ENCODE measurements at regions not wholly inside any gene's neighbourhood (a gene's known extent, or its start where the extent isn't known, plus 50 kb on each side); places are given as distances from the start of the nearest gene placed in this dataset.

DNA sequence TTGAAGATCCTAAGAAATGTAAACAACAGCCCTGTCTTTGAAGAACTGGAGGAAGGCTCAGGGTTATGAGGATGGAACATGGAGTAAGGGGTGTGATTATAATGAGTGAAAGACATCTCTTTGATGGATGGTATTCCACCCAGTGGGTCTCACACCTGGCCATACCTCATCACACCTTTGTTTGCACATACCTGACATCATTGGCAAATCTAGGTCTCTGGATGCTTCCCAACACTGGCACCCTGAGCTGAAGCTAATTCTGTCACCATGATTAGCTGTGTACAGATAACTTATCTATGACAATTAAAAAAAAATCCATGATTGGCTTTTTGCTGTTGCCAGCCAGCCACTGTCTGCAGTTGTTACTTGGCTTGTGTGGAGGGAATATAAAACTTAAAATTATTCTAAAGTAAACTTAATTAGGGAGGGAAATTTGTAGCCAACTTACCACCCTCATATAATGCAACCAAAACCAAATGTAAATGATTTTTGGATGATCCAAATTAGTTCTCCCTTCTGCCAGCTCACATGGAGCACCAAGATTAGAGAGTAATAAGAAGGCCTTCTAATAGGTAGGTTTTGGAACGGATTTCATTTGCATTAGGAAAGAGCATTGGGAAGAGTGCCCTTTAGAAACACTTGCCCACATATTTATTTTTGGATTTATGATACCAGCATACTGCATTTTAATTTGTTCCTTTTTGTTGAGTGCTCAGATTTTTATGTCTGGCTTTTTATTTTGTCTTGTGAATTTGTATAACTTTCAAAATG is 249.5 kb downstream of the SOX4 start:
- TF ChIP-seq, protein P1, sequence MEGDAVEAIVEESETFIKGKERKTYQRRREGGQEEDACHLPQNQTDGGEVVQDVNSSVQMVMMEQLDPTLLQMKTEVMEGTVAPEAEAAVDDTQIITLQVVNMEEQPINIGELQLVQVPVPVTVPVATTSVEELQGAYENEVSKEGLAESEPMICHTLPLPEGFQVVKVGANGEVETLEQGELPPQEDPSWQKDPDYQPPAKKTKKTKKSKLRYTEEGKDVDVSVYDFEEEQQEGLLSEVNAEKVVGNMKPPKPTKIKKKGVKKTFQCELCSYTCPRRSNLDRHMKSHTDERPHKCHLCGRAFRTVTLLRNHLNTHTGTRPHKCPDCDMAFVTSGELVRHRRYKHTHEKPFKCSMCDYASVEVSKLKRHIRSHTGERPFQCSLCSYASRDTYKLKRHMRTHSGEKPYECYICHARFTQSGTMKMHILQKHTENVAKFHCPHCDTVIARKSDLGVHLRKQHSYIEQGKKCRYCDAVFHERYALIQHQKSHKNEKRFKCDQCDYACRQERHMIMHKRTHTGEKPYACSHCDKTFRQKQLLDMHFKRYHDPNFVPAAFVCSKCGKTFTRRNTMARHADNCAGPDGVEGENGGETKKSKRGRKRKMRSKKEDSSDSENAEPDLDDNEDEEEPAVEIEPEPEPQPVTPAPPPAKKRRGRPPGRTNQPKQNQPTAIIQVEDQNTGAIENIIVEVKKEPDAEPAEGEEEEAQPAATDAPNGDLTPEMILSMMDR (IDR thresholded peaks at IDR 0.05; ENCODE audit: insufficient read depth, low read depth, low read length) = no peak
- Histone ChIP-seq H3K4me3 (ENCODE audit: low read depth, low read length) (no peak overlapping the region), H3K27me3 (ENCODE audit: control insufficient read depth, insufficient read depth, low read length) (no peaks in the 10 kb centered on the region; the same call in 1 of the 2 replicates), H3K36me3 (ENCODE audit: control insufficient read depth, insufficient read depth, low read length) (no peaks in the 10 kb centered on the region)
- no peak for DNase-seq (ENCODE audit: low read depth)
- ChIA-PET POLR2A (no interaction called here), CTCF (interaction anchor here (1.3 kb wide), 1 partner anchor 10 kb away, joined by 5 read pairs; no protein-coding TSS in a partner anchor)

DNA sequence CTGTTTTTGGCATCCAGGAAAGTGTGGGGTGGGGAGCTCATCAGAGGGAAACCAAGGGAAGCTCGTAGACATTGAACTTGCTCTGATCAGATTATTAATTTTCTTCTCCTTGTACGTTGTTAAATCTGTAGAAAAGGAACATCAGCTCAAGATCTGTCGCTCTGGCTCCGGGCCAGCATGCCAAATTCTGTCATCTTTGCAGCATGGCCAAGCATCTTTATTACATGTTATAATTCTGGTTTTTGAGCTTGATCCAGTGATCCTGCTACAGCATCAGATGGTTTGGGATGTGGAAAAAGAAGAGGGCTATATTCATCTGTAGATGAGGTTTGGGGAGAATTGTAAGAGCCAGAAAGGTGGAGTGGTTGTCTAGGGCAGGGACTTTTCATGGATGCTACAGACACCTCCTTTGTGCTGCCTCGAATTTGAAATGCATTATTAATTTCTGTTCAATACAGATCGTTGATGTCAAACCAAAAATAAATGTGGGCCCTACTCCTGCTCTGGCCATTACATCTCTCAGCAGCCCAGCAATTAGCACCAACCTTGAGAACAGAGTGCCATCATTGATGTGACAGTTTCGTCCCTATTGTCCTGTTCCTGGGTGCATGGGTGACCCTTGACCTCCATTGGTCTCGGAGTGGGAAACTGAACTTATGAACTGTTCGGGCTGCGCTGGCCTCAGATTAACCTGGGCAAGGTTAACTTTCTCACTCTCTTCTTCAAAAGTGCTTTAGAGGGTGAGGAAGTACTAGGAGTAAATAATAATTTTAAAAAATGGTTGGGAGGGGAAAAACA is 250.8 kb downstream of the SOX4 start:
- TF ChIP-seq, protein P1 (IDR thresholded peaks at IDR 0.05; ENCODE audit: insufficient read depth, low read depth, low read length) = no peak
- ChIA-PET POLR2A (no interaction called here), CTCF (interaction anchor here (1.3 kb wide), 1 partner anchor 9 kb away, joined by 5 read pairs; no protein-coding TSS in a partner anchor)

DNA sequence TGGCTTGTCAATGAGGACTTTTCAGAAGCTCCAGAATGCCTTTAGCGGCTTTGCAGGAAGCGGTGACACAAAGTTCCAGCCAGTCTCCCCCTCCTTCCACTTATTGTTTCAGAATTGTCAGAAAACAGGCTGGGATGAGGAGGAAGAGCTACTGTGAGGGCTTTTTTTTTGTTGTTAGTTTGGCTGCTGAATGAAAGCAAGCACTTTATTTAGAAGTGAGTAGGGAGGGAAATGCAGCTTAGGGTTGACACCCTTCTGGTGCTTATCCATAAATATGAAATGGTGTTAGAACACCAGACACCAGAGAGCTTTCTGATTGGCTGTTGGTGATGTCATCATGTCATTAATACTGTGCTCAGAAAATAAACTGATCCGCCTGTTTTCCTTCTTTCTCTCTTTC is 251.5 kb downstream of the SOX4 start:
- no peaks in the 10 kb centered on the region for H3K36me3 ChIP-seq (ENCODE audit: control insufficient read depth, insufficient read depth, low read length)
- no peak for DNase-seq (ENCODE audit: low read depth)
- no peak overlapping the region for H3K4me3 ChIP-seq (ENCODE audit: low read depth, low read length)
- CTCF ChIA-PET = no interaction called here
- POLR2A ChIA-PET = no interaction called here
- TF ChIP-seq, protein P1 (IDR thresholded peaks at IDR 0.05; ENCODE audit: insufficient read depth, low read depth, low read length) = no peak
- no peaks in the 10 kb centered on the region; the same call in 1 of the 2 replicates for H3K27me3 ChIP-seq (ENCODE audit: control insufficient read depth, insufficient read depth, low read length)

More for the DNA sequence above, 250.8 kb downstream of the SOX4 start:
- no peak for DNase-seq (ENCODE audit: low read depth)
- H3K27me3 ChIP-seq (ENCODE audit: control insufficient read depth, insufficient read depth, low read length) = no peaks in the 10 kb centered on the region; the same call in 1 of the 2 replicates
- no peak overlapping the region for H3K4me3 ChIP-seq (ENCODE audit: low read depth, low read length)
- no peaks in the 10 kb centered on the region for H3K36me3 ChIP-seq (ENCODE audit: control insufficient read depth, insufficient read depth, low read length)

DNA sequence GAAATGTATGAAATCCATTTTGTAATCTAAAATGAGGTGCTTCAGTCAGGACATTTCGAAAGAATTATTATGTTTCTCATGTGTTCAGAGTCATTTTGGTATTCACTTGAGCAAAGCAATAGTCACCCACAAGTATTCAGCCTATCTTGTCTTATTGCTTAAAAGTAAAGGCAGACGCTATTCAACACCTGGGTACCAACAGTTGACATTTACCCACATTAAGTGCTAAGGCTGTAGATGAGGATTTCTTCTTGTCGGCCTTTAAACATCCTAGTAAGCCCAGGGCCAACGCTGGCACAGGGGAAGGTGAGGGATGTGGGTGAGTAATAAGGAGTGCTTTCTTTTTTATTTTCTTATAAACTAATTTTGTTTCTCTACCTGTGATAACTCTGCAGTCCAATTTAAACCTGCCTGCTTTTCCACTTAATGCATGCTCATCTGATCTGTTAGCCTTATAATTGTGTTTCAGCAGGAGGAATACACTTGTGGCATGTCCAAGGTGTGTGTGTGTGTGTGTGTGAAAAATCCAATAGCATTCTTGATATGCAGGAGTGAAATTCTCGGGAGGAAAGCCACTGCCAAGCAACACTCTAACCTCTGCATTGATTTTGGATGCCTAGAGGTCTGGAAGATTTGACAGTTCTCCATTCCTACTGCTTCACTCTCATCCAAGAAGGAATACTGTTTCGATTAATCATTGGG is 252.0 kb downstream of the SOX4 start:
- no peak overlapping the region for H3K4me3 ChIP-seq (ENCODE audit: low read depth, low read length)

More for the DNA sequence above, 252.0 kb downstream of the SOX4 start:
- CTCF ChIA-PET = no interaction called here
- TF ChIP-seq, protein P1 (IDR thresholded peaks at IDR 0.05; ENCODE audit: insufficient read depth, low read depth, low read length) = no peak
- no peak for DNase-seq (ENCODE audit: low read depth)
- POLR2A ChIA-PET = no interaction called here
- no peaks in the 10 kb centered on the region; the same call in 1 of the 2 replicates for H3K27me3 ChIP-seq (ENCODE audit: control insufficient read depth, insufficient read depth, low read length)
- H3K36me3 ChIP-seq (ENCODE audit: control insufficient read depth, insufficient read depth, low read length) = no peaks in the 10 kb centered on the region
